ENCODE measurements at regions not wholly inside any gene's neighbourhood (a gene's known extent, or its start where the extent isn't known, plus 50 kb on each side); places are given as distances from the start of the nearest gene placed in this dataset.

GRCh38 chr2:120454654-120455385 lies 108.9 kb downstream of the INHBB start:
- TF ChIP-seq CTCF (IDR thresholded peaks at IDR 0.05; ENCODE audit: insufficient read depth, low read depth, low read length), result no peak
- DNase-seq (ENCODE audit: low read depth), result no peak

DNA sequence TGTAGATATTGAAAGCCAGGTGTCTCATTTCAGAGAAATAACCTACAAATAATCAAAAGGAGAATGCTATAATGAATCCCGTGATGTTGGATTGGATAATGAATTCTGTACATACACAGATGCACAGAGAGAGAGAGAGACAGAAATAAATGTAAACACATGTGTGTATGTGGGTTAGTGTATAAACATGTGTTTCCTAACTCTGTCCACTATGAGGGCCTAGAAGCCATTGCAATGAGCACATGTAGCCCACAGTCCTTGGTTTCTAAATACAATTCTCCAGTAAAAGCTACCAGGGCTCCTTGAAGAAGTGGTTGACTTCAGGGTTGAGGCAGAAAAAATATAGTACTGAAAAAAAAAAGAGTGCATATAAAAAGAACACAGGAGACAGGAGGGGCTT lies 109.5 kb downstream of the INHBB start:
- no peak for TF ChIP-seq CTCF (IDR thresholded peaks at IDR 0.05; ENCODE audit: insufficient read depth, low read depth, low read length)
- peak; percentile 31 for DNase-seq (ENCODE audit: low read depth)
- H3K4me3 ChIP-seq (ENCODE audit: low read depth, low read length), result no peak overlapping the region

More at GRCh38 chr2:120454654-120455385, 108.9 kb downstream of the INHBB start:
- no peak overlapping the region for H3K4me3 ChIP-seq (ENCODE audit: low read depth, low read length)

DNA sequence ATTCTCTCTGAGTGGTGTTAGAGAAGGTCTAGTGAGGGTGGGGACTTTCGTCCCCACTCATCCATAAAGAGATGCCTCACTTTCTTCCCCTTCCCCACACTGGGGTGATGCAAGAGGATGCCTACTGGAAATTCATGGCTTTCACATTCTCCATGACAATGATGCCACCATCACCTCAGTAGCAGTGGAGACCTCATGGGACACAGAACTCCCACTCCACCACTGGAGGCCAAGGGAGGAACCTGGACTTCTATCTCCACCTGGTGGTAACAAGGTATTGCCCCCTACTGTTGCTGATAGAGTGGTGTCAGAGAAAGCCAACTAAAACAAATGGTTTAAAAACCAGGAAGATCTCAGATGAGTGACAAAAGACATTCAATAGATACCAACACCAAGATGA lies 110.9 kb downstream of the INHBB start:
- no peak for TF ChIP-seq CTCF (IDR thresholded peaks at IDR 0.05; ENCODE audit: insufficient read depth, low read depth, low read length)
- no peak overlapping the region for H3K4me3 ChIP-seq (ENCODE audit: low read depth, low read length)
- DNase-seq (ENCODE audit: low read depth), result no peak

- TF ChIP-seq CTCF (IDR thresholded peaks at IDR 0.05; ENCODE audit: insufficient read depth, low read depth, low read length), result no peak
- H3K4me3 ChIP-seq (ENCODE audit: low read depth, low read length), result no peak overlapping the region
- DNase-seq (ENCODE audit: low read depth), result no peak
Measured at GRCh38 chr2:120460511-120460910, 114.6 kb downstream of the INHBB start.

GRCh38 chr2:120461092-120461491 lies 115.2 kb downstream of the INHBB start:
- DNase-seq (ENCODE audit: low read depth), result no peak
- no peak for TF ChIP-seq CTCF (IDR thresholded peaks at IDR 0.05; ENCODE audit: insufficient read depth, low read depth, low read length)

GRCh38 chr2:120461546-120462537 lies 115.9 kb downstream of the INHBB start:
- no peak for DNase-seq (ENCODE audit: low read depth)
- H3K4me3 ChIP-seq (ENCODE audit: low read depth, low read length), result no peak overlapping the region

More at GRCh38 chr2:120461092-120461491, 115.2 kb downstream of the INHBB start:
- no peak overlapping the region for H3K4me3 ChIP-seq (ENCODE audit: low read depth, low read length)

More at GRCh38 chr2:120461546-120462537, 115.9 kb downstream of the INHBB start:
- TF ChIP-seq CTCF (IDR thresholded peaks at IDR 0.05; ENCODE audit: insufficient read depth, low read depth, low read length), result no peak
